GM12878 (cell line): ENCODE measurements at regions not wholly inside any gene's neighbourhood (a gene's known extent, or its start where the extent isn't known, plus 50 kb on each side); places are given as distances from the start of the nearest gene placed in this dataset.

Experiments
- ATAC-seq: fragments of 200-7000 bp; cut with Tn5 transposase; 3 replicates; pipeline ENCODE4 v1.9.1; 2020; ENCODE audit warnings: mild to moderate bottlenecking, moderate library complexity
- BruUV-seq: library from RNA; stranded (reverse); fragments of 400-500 nt; replicated peaks from 2 replicates; lab custom pipeline; 2021; lab: Mats Ljungman, UMichigan
- CTCF ChIA-PET: fragments of 300-600 bp; sonication (Branson Sonifier 250); formaldehyde crosslinking; extraction: SDS; loops from one replicate; lab custom pipeline; 2021; ENCODE audit warnings: inconsistent platforms; lab: Yijun Ruan, JAX
- POLR2A ChIA-PET: fragments of 350-600 bp; formaldehyde crosslinking; extraction: SDS; loops from one replicate; lab custom pipeline; 2021; ENCODE audit warnings: inconsistent platforms; lab: Charles Lee
- RAD21 ChIA-PET: fragments of 300-600 bp; sonication (Branson Sonifier 250); formaldehyde crosslinking; loops from one replicate; lab custom pipeline; 2023; ENCODE audit warnings: antibody characterized with exemption; ENCODE audit not compliant: unreplicated experiment; lab: Charles Lee
- SMC1A ChIA-PET: fragments of 300-600 bp; sonication (Branson Sonifier 250); formaldehyde crosslinking; loops from one replicate; lab custom pipeline; 2023; ENCODE audit not compliant: unreplicated experiment, uncharacterized antibody; lab: Charles Lee
- DNase-seq: peaks from one replicate; pipeline ENCODE4 v3.0.0-alpha.2; 2011; ENCODE audit warnings: low read depth, low spot score
- FAIRE-seq: peaks from 3 replicates; lab custom pipeline; 2011; peaks lifted over from hg19 to GRCh38; lab: Jason Lieb, UNC
- H2AFZ ChIP-seq: 2 replicates; pipeline ENCODE4 v1.6.0; 2011; ENCODE audit warnings: low read depth, low read length, control low read depth; ENCODE audit not compliant: control insufficient read depth
- H3K27ac ChIP-seq: 2 replicates; pipeline ENCODE4 v1.5.1; 2011; ENCODE audit warnings: control low read depth; ENCODE audit not compliant: control insufficient read depth, insufficient read depth
- H3K27me3 ChIP-seq, 2 experiments: replicated peaks in 1 of 2; 2 replicates each; pipeline versions ENCODE4 v1.6.0 to v1.6.1; 2011; ENCODE audit warnings: low read length in 1 of 2; ENCODE audit not compliant: control insufficient read depth in 2 of 2, insufficient read depth in 2 of 2
- H3K36me3 ChIP-seq, 2 experiments: 2 replicates each; pipeline ENCODE4 v1.5.1; 2011; ENCODE audit warnings: low read length in 1 of 2; ENCODE audit not compliant: control insufficient read depth in 2 of 2, insufficient read depth in 2 of 2
- H3K4me1 ChIP-seq: 2 replicates; pipeline ENCODE4 v1.6.1; 2011; ENCODE audit warnings: mild to moderate bottlenecking, low read length, moderate library complexity, mixed read lengths; ENCODE audit not compliant: control insufficient read depth, insufficient read depth
- H3K4me2 ChIP-seq: 2 replicates; pipeline ENCODE4 v1.6.0; 2011; ENCODE audit warnings: control low read depth; ENCODE audit not compliant: control insufficient read depth, insufficient read depth
- H3K4me3 ChIP-seq: fragments of 200-600 bp; sonication (generic); 2 replicates; pipeline ENCODE4 v1.5.1; 2016
- H3K79me2 ChIP-seq: 2 replicates; pipeline ENCODE4 v1.6.0; 2011; ENCODE audit warnings: low read length; ENCODE audit not compliant: control insufficient read depth, insufficient read depth
- H3K9ac ChIP-seq: 2 replicates; pipeline ENCODE4 v1.8.0; 2011; ENCODE audit warnings: low read length, control low read depth, mixed read lengths; ENCODE audit not compliant: control insufficient read depth, insufficient read depth
- H3K9me3 ChIP-seq: replicated peaks from 3 replicates; pipeline ENCODE4 v1.5.1; 2011; ENCODE audit warnings: mild to moderate bottlenecking, low read length; ENCODE audit not compliant: control insufficient read depth, insufficient read depth
- H4K20me1 ChIP-seq: 2 replicates; pipeline ENCODE4 v1.6.0; 2011; ENCODE audit not compliant: control insufficient read depth, insufficient read depth
- CHD2 ChIP-seq: IDR thresholded peaks from 2 replicates; pipeline ENCODE4 v1.6.1; 2011; ENCODE audit warnings: low read depth, low read length, improper control_type of control experiment, borderline replicate concordance
- EP300 ChIP-seq, 2 experiments: fragments of 150-350 bp in 1 of 2; IDR thresholded peaks; 2 replicates each; pipeline ENCODE4 v1.6.1; 2011 to 2012; ENCODE audit warnings: low read depth in 2 of 2, low read length in 2 of 2, borderline replicate concordance in 1 of 2, improper control_type of control experiment in 1 of 2, inconsistent platforms in 1 of 2; ENCODE audit not compliant: control insufficient read depth in 1 of 2
- EZH2 ChIP-seq: IDR thresholded peaks from 2 replicates; pipeline ENCODE4 v1.6.1; 2012; ENCODE audit warnings: low read depth, mild to moderate bottlenecking, control low read depth, inconsistent platforms, low read length, borderline replicate concordance; ENCODE audit not compliant: control insufficient read depth
- HCFC1 ChIP-seq: fragments of 150-350 bp; IDR thresholded peaks from 2 replicates; pipeline ENCODE4 v1.6.1; 2014; ENCODE audit warnings: low read length
- JUND ChIP-seq: IDR thresholded peaks from 2 replicates; pipeline ENCODE4 v1.6.1; 2012; ENCODE audit warnings: low read depth, mild to moderate bottlenecking, low read length, improper control_type of control experiment, moderate library complexity
- MXI1 ChIP-seq: fragments of 150-350 bp; IDR thresholded peaks from 2 replicates; pipeline ENCODE4 v1.6.1; 2011; ENCODE audit warnings: low read depth, mild to moderate bottlenecking, inconsistent platforms, low read length, improper control_type of control experiment
- NR2C2 ChIP-seq: IDR thresholded peaks from 2 replicates; pipeline ENCODE4 v1.6.1; 2011; ENCODE audit warnings: borderline replicate concordance, low read depth; ENCODE audit not compliant: control insufficient read depth, insufficient read length
- POLR2A ChIP-seq: IDR thresholded peaks from 2 replicates; pipeline ENCODE4 v1.6.1; 2011; ENCODE audit warnings: low read depth, mild to moderate bottlenecking, low read length
- RAD21 ChIP-seq: IDR thresholded peaks from 2 replicates; pipeline ENCODE4 v1.6.1; 2011; ENCODE audit warnings: mild to moderate bottlenecking, low read depth, low read length, moderate library complexity; ENCODE audit not compliant: insufficient read depth
- SKIL ChIP-seq: fragments of 450-650 bp; IDR thresholded peaks from 2 replicates; pipeline ENCODE4 v1.6.1; 2017; ENCODE audit warnings: mild to moderate bottlenecking, low read depth, inconsistent platforms; ENCODE audit not compliant: poor library complexity, severe bottlenecking
- SREBF1 ChIP-seq: IDR thresholded peaks from 2 replicates; pipeline ENCODE4 v1.6.1; 2012; ENCODE audit warnings: mild to moderate bottlenecking, low read length
- SRF ChIP-seq, 2 experiments: IDR thresholded peaks; 2 replicates each; pipeline ENCODE4 v1.6.1; 2011; ENCODE audit warnings: low read depth in 2 of 2, low read length in 2 of 2, mild to moderate bottlenecking in 1 of 2, moderate library complexity in 1 of 2
- WRNIP1 ChIP-seq: IDR thresholded peaks from 2 replicates; pipeline ENCODE4 v1.6.1; 2011; ENCODE audit warnings: low read depth, low read length, improper control_type of control experiment, borderline replicate concordance
- YBX1 ChIP-seq: fragments of 450-650 bp; IDR thresholded peaks from 2 replicates; pipeline ENCODE4 v1.6.1; 2016; ENCODE audit warnings: antibody characterized with exemption
- ZNF274 ChIP-seq: IDR thresholded peaks from one replicate; pipeline ENCODE4 v1.8.0; 2011; ENCODE audit not compliant: insufficient read length, insufficient read depth
- WGBS: methylation state at CpG from one replicate; pipeline ENCODE4 v1.1.6; 2016; ENCODE audit warnings: low lambda C conversion rate; ENCODE audit not compliant: insufficient replicate concordance, insufficient coverage; ENCODE audit errors: missing lambda C conversion rate; 5-methylcytosine and 5-hydroxymethylcytosine counted together
- in situ Hi-C: fragments of 300-500 bp; cut with MboI; formaldehyde crosslinking; loops from 9 replicates; pipeline ENCODE4 v1.14.3; 2018; ENCODE audit warnings: mixed read lengths
- intact Hi-C: fragments of 100-400 bp; cut with micrococcal nuclease; formaldehyde crosslinking; loops from one replicate; pipeline ENCODE4 v1.14.2; 2022; ENCODE audit not compliant: unreplicated experiment

GRCh38 chr13:57003682-57004081, 137.0 kb upstream of the PRR20A start (continued):
- TF ChIP-seq MXI1 = no peak

GRCh38 chr13:57017357-57017756, 123.4 kb upstream of the PRR20A start:
- Histone ChIP-seq H3K79me2 (no peaks in the 10 kb centered on the region), H3K4me3 (no peak overlapping the region), H3K9ac (no peak overlapping the region), H3K4me2 (no peak overlapping the region), H3K27ac (no peak overlapping the region), H3K9me3 (no peaks in the 10 kb centered on the region), H2AFZ (no peak overlapping the region), H3K27me3 (no peaks in the 10 kb centered on the region), H4K20me1 (no peaks in the 10 kb centered on the region), H3K4me1 (no peaks in the 10 kb centered on the region), H3K36me3 (no peaks in the 10 kb centered on the region)
- BruUV-seq = no TSS peak
- ChIA-PET SMC1A (no interaction called here), CTCF (no interaction called here), RAD21 (no interaction called here), POLR2A (no interaction called here)
- intact Hi-C loops = no loop called here
- TF ChIP-seq HCFC1 = no peak
- TF ChIP-seq RAD21 = no peak
- TF ChIP-seq YBX1 = no peak
- no peak for TF ChIP-seq POLR2A
- no peak for TF ChIP-seq SREBF1
- TF ChIP-seq JUND = no peak
- no peak for TF ChIP-seq EZH2
- in situ Hi-C loops = no loop called here
- no peak for ATAC-seq
- no peak for DNase-seq
- WGBS = 21% methylated on average over 1 of the region's 1 CpG
- no peak for FAIRE-seq

- Histone ChIP-seq H3K27me3 (no peaks in the 10 kb centered on the region), H2AFZ (no peak overlapping the region), H3K79me2 (no peaks in the 10 kb centered on the region), H3K27ac (no peak overlapping the region), H3K4me2 (no peak overlapping the region), H3K4me3 (no peak overlapping the region), H3K9me3 (no peaks in the 10 kb centered on the region), H3K9ac (no peak overlapping the region), H3K4me1 (no peaks in the 10 kb centered on the region), H3K36me3 (no peaks in the 10 kb centered on the region), H4K20me1 (no peaks in the 10 kb centered on the region)
- BruUV-seq = no TSS peak
- DNase-seq (no peak), ATAC-seq (no peak), FAIRE-seq (no peak)
- ChIA-PET CTCF (no interaction called here), RAD21 (no interaction called here), POLR2A (no interaction called here), SMC1A (no interaction called here)
- intact Hi-C loops = no loop called here
- WGBS = 20% methylated on average over 8 of the region's 8 CpGs
- in situ Hi-C loops = no loop called here
- TF ChIP-seq SKIL = no peak
- no peak for TF ChIP-seq ZNF274
- no peak for TF ChIP-seq CHD2
- TF ChIP-seq EP300 (IDR thresholded peaks at IDR 0.05; ENCODE audit: borderline replicate concordance in 1 of 2, control insufficient read depth in 1 of 2, low read depth in 2 of 2, low read length in 2 of 2) = no peak
- TF ChIP-seq SRF (IDR thresholded peaks at IDR 0.05; ENCODE audit: low read depth in 2 of 2, low read length in 2 of 2) = no peak
- no peak for TF ChIP-seq WRNIP1
- no peak for TF ChIP-seq NR2C2
Observed at GRCh38 chr13:57018915-57019314, 121.8 kb upstream of the PRR20A start.
